Epithelial cell of prostate (primary cell): ENCODE measurements at regions not wholly inside any gene's neighbourhood (a gene's known extent, or its start where the extent isn't known, plus 50 kb on each side); places are given as distances from the start of the nearest gene placed in this dataset.

Source experiments
- DNase-seq: peaks from one replicate; pipeline ENCODE4 v3.0.0-alpha.2; 2011; ENCODE audit warnings: low read depth, low spot score
- H3K27ac ChIP-seq: fragments of 450-650 bp; 2 replicates; pipeline ENCODE4 v1.5.1; 2017; ENCODE audit warnings: mild to moderate bottlenecking

DNA sequence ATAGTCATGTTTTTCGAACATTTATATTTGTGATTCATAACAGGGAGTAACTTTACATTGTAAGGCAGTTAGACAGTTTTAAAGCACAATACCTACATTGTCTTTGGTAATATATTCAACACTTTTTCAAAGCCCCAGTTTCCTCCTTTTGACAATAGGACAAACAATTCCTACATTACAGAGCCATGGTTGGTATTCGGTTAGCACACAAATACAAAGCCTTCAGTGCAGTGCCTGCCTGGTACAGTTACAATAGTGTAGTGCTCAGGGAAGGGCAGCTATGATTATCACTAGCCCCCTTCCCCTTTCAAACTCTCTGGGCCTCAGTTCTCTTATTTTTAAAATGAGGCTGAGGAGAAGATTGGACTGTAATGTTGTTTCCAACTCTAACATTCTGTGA lies 207.8 kb downstream of the TPBG start:
- no peak overlapping the region for H3K27ac ChIP-seq
- no peak for DNase-seq

DNA sequence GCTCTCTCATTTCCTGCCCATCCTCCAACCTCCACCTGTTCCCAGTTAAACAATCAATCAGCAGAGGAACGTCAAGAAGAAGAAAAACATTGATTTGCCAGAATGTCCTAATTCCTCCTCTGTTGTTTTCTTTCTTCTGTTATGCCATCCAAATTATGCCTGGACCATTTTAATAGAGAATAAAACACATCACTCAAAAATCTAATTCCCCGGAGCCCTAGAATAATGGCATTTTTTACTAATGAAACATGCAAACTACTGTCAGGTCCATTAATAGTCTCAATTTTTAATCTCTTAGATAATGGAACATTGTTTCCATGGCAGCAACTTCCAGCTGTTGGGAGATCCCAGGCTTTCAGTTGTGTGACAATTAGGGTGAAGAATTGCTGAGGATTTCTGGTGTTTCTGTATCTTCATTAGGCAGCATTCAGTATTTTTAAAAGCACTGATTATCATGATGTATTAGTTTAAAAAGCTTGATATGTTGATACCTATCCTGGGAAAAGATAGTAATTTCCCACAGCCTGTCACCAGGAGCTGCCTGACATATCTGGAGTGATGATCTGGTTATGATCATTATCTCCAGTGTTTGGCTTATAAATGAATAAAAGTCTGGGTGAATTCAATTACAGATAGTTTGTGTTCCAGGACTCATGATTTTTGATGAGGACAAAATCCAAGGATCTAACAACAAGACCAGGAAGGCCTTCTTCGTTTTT lies 209.8 kb downstream of the TPBG start:
- no peak overlapping the region for H3K27ac ChIP-seq
- DNase-seq, result no peak

- H3K27ac ChIP-seq, result no peak overlapping the region
- DNase-seq, result no peak
These were observed 212.7 kb downstream of the TPBG start for GRCh38 chr6:82576284-82576683.

DNA sequence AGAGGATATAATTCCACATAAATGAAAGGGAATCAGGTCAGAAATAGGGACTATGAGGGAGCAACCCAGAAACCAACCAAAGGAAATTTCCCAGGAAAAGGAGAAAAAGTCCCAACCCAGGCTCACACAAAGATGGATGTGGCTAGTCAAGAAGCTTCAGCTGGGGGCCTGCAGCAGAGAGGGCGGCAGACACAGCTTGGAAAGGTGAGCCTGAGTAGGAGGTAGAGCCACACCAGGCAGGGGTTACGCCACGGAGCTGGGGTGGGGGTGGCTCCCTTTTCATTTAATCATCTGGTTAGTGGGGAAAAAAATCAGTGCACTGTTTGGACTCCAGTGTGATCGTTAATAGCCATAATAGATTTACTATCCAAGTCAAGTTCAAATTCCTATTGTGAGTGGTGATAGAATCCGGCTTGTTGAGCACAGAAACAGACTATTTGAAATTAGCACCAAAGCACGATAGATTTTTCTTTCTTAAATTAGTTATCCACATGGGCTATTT lies 220.6 kb downstream of the TPBG start:
- H3K27ac ChIP-seq, result no peak overlapping the region
- DNase-seq, result no peak

GRCh38 chr6:82584856-82585255 lies 221.2 kb downstream of the TPBG start:
- no peak overlapping the region for H3K27ac ChIP-seq
- no peak for DNase-seq

- H3K27ac ChIP-seq, result no peak overlapping the region
- no peak for DNase-seq
These were observed 224.4 kb downstream of the TPBG start for GRCh38 chr6:82588020-82588419.

GRCh38 chr6:82588859-82589412 lies 225.3 kb downstream of the TPBG start:
- H3K27ac ChIP-seq, result no peak overlapping the region
- DNase-seq, result no peak

DNA sequence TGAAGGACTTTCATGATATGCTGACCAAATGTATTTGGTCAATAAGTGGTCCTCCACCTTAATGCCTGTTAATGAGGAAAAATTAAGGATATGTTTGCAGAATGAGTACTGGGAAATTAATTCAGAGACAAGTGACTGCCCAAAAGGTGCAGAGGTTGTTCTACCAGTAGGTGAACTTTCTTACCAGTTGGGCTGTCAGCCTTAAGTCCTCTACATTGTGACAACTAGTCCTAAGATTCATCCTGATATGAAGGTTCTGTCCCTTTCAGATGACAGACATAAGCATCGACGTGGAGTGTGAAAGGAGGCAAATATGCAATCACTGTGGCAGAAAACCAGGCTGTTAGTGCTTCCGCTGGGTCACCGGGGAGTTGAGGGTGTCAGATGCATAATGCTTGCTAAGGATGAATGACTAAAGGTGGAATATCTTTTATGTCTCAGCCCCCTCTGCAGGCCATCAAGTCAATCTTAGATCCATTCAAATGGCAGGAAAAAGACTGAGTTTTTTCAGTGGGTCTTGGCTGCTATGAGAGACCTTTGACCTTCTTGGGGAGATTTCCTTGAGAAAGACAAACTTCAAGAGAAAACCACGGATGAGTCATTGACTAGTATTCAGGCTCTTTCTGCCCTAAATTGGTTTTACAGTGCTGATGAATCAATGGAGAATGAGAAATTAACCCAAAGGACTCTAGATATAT lies 226.0 kb downstream of the TPBG start:
- DNase-seq, result no peak
- H3K27ac ChIP-seq, result no peak overlapping the region

GRCh38 chr6:82597201-82597600 lies 233.6 kb downstream of the TPBG start:
- DNase-seq, result no peak
- no peak overlapping the region for H3K27ac ChIP-seq

DNA sequence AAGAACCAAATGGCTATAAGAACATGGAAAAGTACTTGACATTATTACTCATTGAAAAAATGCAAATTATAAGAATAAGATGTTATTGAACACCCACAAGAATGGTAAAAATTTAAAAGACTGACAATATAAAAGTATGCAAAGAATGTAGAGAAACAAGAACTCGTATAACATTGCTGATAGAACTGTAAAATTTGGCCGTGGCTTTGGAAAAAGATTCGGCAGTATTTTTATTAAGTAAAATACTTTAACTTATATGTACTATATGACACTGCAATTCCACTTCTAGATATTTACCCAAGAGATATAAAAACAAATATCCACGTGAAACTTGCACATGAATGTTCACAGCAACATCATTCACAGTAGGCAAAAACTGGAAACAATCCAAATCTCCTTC lies 239.2 kb downstream of the TPBG start:
- no peak for DNase-seq
- H3K27ac ChIP-seq, result no peak overlapping the region

DNA sequence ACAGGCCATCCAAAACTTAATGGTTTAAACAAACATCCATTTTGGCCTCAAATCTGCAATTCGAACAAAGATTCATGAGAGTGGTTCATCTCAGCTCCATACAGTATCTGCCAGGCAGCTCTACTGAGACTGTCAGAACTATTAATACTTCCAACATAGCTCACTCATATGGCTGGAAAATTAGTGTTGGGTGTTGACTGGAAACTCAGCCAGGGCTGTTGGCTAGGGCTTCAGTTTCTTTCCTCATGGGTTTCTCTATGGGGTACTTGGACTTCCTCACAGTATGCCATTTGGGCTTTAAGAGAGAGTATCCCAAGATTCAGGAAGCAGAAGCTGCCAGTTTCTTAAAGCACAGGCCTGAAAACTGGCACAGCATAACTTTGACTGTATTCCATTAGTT lies 240.3 kb downstream of the TPBG start:
- no peak overlapping the region for H3K27ac ChIP-seq

DNA sequence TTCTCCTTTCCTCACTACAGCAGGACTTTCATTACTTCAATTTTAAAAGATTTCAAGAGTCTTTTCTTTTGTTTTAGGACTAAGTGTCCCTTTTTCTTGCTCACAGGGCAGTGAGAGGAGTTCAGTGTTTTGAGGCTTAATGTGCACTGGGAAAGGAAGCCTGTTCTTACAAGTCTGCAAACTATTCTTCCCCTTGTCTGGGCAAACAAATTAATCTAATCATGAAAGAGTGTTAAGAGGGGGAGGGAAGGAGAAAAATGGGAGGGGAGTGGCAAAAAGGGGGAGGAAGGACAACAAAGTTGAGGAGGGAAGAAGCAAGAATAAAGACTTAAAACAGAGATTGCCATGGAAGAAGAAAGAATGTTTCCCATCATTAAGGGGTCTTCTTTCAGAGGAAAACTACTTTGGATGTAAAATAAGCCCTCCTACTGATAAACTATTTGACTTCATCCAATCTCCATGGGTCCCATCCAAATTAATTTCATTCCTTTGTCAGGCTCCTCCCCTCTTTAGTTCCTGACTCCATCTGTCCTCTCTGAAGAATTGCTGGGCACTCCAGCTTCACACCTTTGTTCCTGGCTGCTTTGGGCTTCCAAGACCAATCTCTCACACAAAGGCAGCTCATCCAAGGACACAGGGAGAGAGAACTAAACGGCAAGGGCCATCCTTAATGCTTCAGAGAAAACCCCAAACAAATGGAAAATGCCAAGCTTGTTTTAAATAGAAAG lies 244.5 kb downstream of the TPBG start:
- no peak for DNase-seq
- no peak overlapping the region for H3K27ac ChIP-seq

More for the DNA sequence above, 240.3 kb downstream of the TPBG start:
- no peak for DNase-seq

DNA sequence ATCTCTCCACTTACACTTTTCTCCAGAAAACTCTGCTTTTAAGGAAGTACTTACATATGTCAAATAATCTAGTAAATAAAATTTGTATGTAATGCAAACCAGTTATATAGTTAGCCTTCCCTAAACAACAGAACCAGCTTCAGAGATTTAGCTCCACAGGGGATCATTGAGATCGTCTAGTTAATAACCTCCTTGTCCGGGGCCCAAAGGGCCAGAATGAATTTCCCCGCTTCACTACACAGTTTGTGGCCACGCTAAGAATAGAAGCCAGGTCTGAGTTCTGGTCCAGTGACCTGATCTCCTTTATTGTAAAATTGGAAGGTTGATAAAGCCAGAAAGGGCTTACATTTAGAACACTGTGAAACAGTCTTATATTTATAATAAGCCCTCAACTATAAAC lies 245.2 kb downstream of the TPBG start:
- no peak overlapping the region for H3K27ac ChIP-seq
- DNase-seq, result no peak

- DNase-seq, result no peak
These were observed 248.1 kb downstream of the TPBG start for GRCh38 chr6:82611751-82612150.

GRCh38 chr6:82612475-82613039 lies 248.9 kb downstream of the TPBG start:
- H3K27ac ChIP-seq, result no peak overlapping the region
- no peak for DNase-seq

More at GRCh38 chr6:82611751-82612150, 248.1 kb downstream of the TPBG start:
- H3K27ac ChIP-seq, result no peak overlapping the region

DNA sequence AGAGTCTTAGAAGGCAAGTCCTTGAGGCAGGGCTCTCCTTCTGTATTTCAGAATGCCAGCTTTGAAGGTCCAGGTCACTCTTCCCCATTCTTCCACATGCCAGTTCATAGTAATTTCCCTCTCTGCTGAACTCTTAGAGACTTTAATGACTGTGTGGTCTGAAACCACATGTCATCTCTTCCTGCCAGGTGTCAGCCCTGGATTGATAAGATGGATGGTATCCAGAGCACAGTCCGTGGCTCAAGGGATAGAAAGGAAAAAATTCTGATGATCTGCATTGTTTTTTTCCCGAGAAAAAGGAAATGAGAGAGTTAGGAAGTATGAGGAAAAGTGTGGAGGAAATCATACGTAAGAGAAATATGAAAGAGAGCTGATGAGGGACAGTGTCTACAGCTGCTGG lies 250.9 kb downstream of the TPBG start:
- H3K27ac ChIP-seq, result no peak overlapping the region
- DNase-seq, result no peak

- no peak overlapping the region for H3K27ac ChIP-seq
- DNase-seq, result no peak
These were observed 252.9 kb downstream of the TPBG start for GRCh38 chr6:82616386-82617028.

GRCh38 chr6:82617648-82618047 lies 254.0 kb downstream of the TPBG start:
- DNase-seq, result no peak
- no peak overlapping the region for H3K27ac ChIP-seq

- no peak overlapping the region for H3K27ac ChIP-seq
- DNase-seq, result no peak
These were observed 256.0 kb downstream of the TPBG start for GRCh38 chr6:82619573-82619972.

GRCh38 chr6:82622461-82622860 lies 258.8 kb downstream of the TPBG start:
- no peak for DNase-seq
- no peak overlapping the region for H3K27ac ChIP-seq
